ENCODE measurements at regions not wholly inside any gene's neighbourhood (a gene's known extent, or its start where the extent isn't known, plus 50 kb on each side); places are given as distances from the start of the nearest gene placed in this dataset.

DNA sequence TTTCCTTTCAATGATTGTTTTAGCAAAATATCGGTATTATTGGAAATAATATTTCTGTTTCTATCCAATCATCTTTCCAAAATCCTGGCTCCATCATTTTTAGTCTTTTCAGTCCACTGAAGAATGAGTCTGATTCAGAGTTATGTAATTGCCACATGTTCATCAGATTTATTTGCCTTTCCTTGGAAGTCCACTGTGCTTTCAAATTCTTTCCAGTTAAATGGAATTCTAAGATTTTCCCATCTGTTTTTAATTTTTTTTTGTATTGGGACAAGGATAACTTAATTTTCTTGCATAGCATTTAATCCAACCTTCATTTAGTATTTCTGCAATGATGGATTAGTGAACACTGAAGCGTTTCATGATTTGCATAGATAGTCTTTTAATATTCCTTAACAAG is 521.5 kb upstream of the NRXN1 start:
- no peaks in the 10 kb centered on the region for H3K36me3 ChIP-seq (ENCODE audit: control insufficient read depth in 2 of 2, extremely low read depth in 1 of 2, insufficient read depth in 2 of 2, low read length in 2 of 2)
- H3K4me3 ChIP-seq (ENCODE audit: control insufficient read depth in 2 of 3, extremely low read depth in 1 of 3, insufficient read depth in 2 of 3, low read depth in 1 of 3, low read length in 3 of 3): no peak overlapping the region
- dilution Hi-C loops (cut with MboI; ENCODE audit: extremely low pct_ligation_motif_present, low sequenced_read_pairs): no loop called here
- H3K9ac ChIP-seq (ENCODE audit: control insufficient read depth, extremely low read depth, insufficient read depth, low read length): no peak overlapping the region
- H3K9me3 ChIP-seq (ENCODE audit: control insufficient read depth, low read depth, low read length): no peaks in the 10 kb centered on the region
- no peak overlapping the region for H3K27ac ChIP-seq (ENCODE audit: control insufficient read depth, insufficient read depth, low read length)
- no peaks in the 10 kb centered on the region for H3K79me2 ChIP-seq (ENCODE audit: control insufficient read depth, insufficient read depth, low read length)
- no peak overlapping the region for H3K4me2 ChIP-seq (ENCODE audit: control insufficient read depth, extremely low read depth, insufficient read depth, low read depth, low read length)
- no peak for DNase-seq (ENCODE audit: low read depth, low spot score)
- no peak overlapping the region for H2AFZ ChIP-seq (ENCODE audit: control insufficient read depth, low read length)
- H3K4me1 ChIP-seq (ENCODE audit: control insufficient read depth, extremely low read depth, insufficient read depth, low read length): no peaks in the 10 kb centered on the region
- no peaks in the 10 kb centered on the region for H3K9me1 ChIP-seq (ENCODE audit: control insufficient read depth, extremely low read depth, insufficient read depth, low read length)
- FAIRE-seq: no peak
- TF ChIP-seq, protein P1, sequence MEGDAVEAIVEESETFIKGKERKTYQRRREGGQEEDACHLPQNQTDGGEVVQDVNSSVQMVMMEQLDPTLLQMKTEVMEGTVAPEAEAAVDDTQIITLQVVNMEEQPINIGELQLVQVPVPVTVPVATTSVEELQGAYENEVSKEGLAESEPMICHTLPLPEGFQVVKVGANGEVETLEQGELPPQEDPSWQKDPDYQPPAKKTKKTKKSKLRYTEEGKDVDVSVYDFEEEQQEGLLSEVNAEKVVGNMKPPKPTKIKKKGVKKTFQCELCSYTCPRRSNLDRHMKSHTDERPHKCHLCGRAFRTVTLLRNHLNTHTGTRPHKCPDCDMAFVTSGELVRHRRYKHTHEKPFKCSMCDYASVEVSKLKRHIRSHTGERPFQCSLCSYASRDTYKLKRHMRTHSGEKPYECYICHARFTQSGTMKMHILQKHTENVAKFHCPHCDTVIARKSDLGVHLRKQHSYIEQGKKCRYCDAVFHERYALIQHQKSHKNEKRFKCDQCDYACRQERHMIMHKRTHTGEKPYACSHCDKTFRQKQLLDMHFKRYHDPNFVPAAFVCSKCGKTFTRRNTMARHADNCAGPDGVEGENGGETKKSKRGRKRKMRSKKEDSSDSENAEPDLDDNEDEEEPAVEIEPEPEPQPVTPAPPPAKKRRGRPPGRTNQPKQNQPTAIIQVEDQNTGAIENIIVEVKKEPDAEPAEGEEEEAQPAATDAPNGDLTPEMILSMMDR (optimal IDR thresholded peaks at IDR 0.05 in 1 of 3, IDR thresholded peaks at IDR 0.05 in 1 of 3, conservative IDR thresholded peaks at IDR 0.05 in 1 of 3; ENCODE audit: extremely low read depth in 1 of 3, insufficient read depth in 2 of 3, low read length in 3 of 3): no peak
- no peak for TF ChIP-seq EZH2 (IDR thresholded peaks at IDR 0.05; ENCODE audit: low read length)
- no peaks in the 10 kb centered on the region for H4K20me1 ChIP-seq (ENCODE audit: control insufficient read depth, extremely low read depth, insufficient read depth, low read length)
- H3K27me3 ChIP-seq (ENCODE audit: control insufficient read depth, extremely low read depth, insufficient read depth, low read length): no peaks in the 10 kb centered on the region

DNA sequence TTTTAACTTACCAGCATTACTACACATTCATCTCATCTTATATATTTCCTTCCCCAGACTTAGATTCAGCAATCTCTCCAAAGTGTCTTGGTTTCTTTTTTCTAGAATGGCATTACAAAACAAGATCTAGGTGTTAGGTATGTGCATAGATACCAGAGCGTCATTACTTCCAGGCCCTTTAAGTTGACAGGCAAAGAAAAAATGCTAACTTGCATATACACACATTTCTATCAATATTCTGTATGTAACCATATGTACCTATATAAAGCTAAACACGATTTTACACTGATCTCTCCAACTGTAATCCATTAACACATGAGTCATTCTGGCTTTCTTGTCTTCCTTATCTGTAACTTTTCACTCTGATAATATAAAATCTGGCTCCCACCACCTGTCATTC is 503.8 kb upstream of the NRXN1 start:
- Histone ChIP-seq H3K9ac (ENCODE audit: control insufficient read depth, extremely low read depth, insufficient read depth, low read length) (no peak overlapping the region), H2AFZ (ENCODE audit: control insufficient read depth, low read length) (no peak overlapping the region), H3K79me2 (ENCODE audit: control insufficient read depth, insufficient read depth, low read length) (no peaks in the 10 kb centered on the region), H3K36me3 (ENCODE audit: control insufficient read depth in 2 of 2, extremely low read depth in 1 of 2, insufficient read depth in 2 of 2, low read length in 2 of 2) (no peaks in the 10 kb centered on the region), H3K4me3 (ENCODE audit: control insufficient read depth in 2 of 3, extremely low read depth in 1 of 3, insufficient read depth in 2 of 3, low read depth in 1 of 3, low read length in 3 of 3) (no peak overlapping the region), H3K9me3 (ENCODE audit: control insufficient read depth, low read depth, low read length) (peaks cover 2% of the 10 kb centered on the region), H3K9me1 (ENCODE audit: control insufficient read depth, extremely low read depth, insufficient read depth, low read length) (no peaks in the 10 kb centered on the region), H3K4me1 (ENCODE audit: control insufficient read depth, extremely low read depth, insufficient read depth, low read length) (no peaks in the 10 kb centered on the region), H3K27ac (ENCODE audit: control insufficient read depth, insufficient read depth, low read length) (no peak overlapping the region), H3K27me3 (ENCODE audit: control insufficient read depth, extremely low read depth, insufficient read depth, low read length) (no peaks in the 10 kb centered on the region), H3K4me2 (ENCODE audit: control insufficient read depth, extremely low read depth, insufficient read depth, low read depth, low read length) (no peak overlapping the region), H4K20me1 (ENCODE audit: control insufficient read depth, extremely low read depth, insufficient read depth, low read length) (no peaks in the 10 kb centered on the region)
- FAIRE-seq (no peak), DNase-seq (ENCODE audit: low read depth, low spot score) (no peak)
- dilution Hi-C loops (cut with MboI; ENCODE audit: extremely low pct_ligation_motif_present, low sequenced_read_pairs): no loop called here
- TF ChIP-seq, protein P1 (optimal IDR thresholded peaks at IDR 0.05 in 1 of 3, IDR thresholded peaks at IDR 0.05 in 1 of 3, conservative IDR thresholded peaks at IDR 0.05 in 1 of 3; ENCODE audit: extremely low read depth in 1 of 3, insufficient read depth in 2 of 3, low read length in 3 of 3): no peak
- TF ChIP-seq EZH2 (IDR thresholded peaks at IDR 0.05; ENCODE audit: low read length): no peak
